Subcutaneous abdominal adipose tissue (tissue), 5 donors: ENCODE measurements at regions not wholly inside any gene's neighbourhood (a gene's known extent, or its start where the extent isn't known, plus 50 kb on each side); places are given as distances from the start of the nearest gene placed in this dataset.

ENCODE experiments used
- H3K27ac ChIP-seq: one replicate; pipeline ENCODE4 v1.7.0; 2013; ENCODE audit warnings: low read depth, mild to moderate bottlenecking, inconsistent platforms, low read length, moderate library complexity
- H3K27me3 ChIP-seq, 5 donors: one replicate each; pipeline ENCODE4 v1.7.0; 2013; ENCODE audit warnings: low read length in 5 of 5, inconsistent platforms in 1 of 5; ENCODE audit not compliant: control insufficient read depth in 5 of 5, insufficient read depth in 4 of 5
- H3K36me3 ChIP-seq, 5 donors: one replicate each; pipeline ENCODE4 v1.7.0; 2013; ENCODE audit warnings: low read length in 5 of 5; ENCODE audit not compliant: control insufficient read depth in 5 of 5, insufficient read depth in 5 of 5
- H3K4me1 ChIP-seq, 5 donors: one replicate each; pipeline ENCODE4 v1.7.0; 2013; ENCODE audit warnings: low read length in 5 of 5, mild to moderate bottlenecking in 3 of 5, moderate library complexity in 1 of 5; ENCODE audit not compliant: control insufficient read depth in 5 of 5, insufficient read depth in 5 of 5
- H3K4me3 ChIP-seq, 5 donors: one replicate each; pipeline ENCODE4 v1.7.0; 2013; ENCODE audit warnings: low read length in 5 of 5, low read depth in 1 of 5
- H3K9ac ChIP-seq, 5 donors: one replicate each; pipeline ENCODE4 v1.7.0; 2013; ENCODE audit warnings: low read length in 5 of 5, mild to moderate bottlenecking in 4 of 5, moderate library complexity in 3 of 5
- H3K9me3 ChIP-seq, 5 donors: one replicate each; pipeline ENCODE4 v1.7.0; 2013; ENCODE audit warnings: low read length in 5 of 5; ENCODE audit not compliant: control insufficient read depth in 5 of 5
- donor health status: healthy.
- donor health status: healthy.
- donor health status: healthy.
- donor health status: healthy.
- donor health status: healthy.

GRCh38 chr1:55402142-55402541 is 187.0 kb upstream of the USP24 start:
- Histone ChIP-seq H3K27ac (no peak overlapping the region), H3K9me3 (peaks cover 0 to 3% (median 0%) of the 10 kb centered on the region in 5 donors)

GRCh38 chr1:55400508-55400907 is 185.3 kb upstream of the USP24 start:
- no peak overlapping the region for H3K27ac ChIP-seq
- peaks cover 0 to 4% (median 0%) of the 10 kb centered on the region in 5 donors for H3K27me3 ChIP-seq
- no peak overlapping the region for H3K4me3 ChIP-seq
- peaks cover 0 to 3% (median 0%) of the 10 kb centered on the region in 5 donors for H3K4me1 ChIP-seq
- no peaks in the 10 kb centered on the region for H3K36me3 ChIP-seq
- no peaks in the 10 kb centered on the region for H3K9me3 ChIP-seq
- H3K9ac ChIP-seq: no peak overlapping the region

More at GRCh38 chr1:55402142-55402541, 187.0 kb upstream of the USP24 start:
- no peak overlapping the region for H3K4me3 ChIP-seq
- peaks cover 0 to 3% (median 0%) of the 10 kb centered on the region in 5 donors for H3K4me1 ChIP-seq
- H3K27me3 ChIP-seq: peaks cover 0 to 4% (median 0%) of the 10 kb centered on the region in 5 donors
- no peak overlapping the region for H3K9ac ChIP-seq
- H3K36me3 ChIP-seq: no peaks in the 10 kb centered on the region

DNA sequence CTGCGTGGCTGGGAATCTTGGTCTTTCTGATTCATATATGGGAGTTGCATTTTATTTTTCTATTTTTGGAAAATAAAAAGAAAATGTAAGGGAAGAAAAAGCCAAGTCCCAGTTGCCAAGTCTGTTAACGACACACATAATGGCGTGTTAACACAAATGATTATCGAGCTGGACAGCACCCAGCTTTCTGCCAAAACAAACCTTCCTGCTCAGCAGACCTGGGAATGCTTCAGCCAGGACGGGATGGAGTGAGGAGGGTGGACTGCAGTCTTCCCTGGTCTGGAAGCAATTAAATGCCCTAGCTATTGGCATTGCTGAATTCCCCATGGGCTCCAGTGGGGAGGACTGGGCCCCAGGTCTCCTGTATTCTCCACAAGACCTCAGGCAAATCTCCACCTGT is 184.2 kb upstream of the USP24 start:
- peaks cover 0 to 4% (median 0%) of the 10 kb centered on the region in 5 donors for H3K9me3 ChIP-seq
- H3K36me3 ChIP-seq: no peaks in the 10 kb centered on the region
- peaks cover 0 to 4% (median 0%) of the 10 kb centered on the region in 5 donors for H3K27me3 ChIP-seq
- H3K9ac ChIP-seq: no peak overlapping the region
- H3K4me3 ChIP-seq: no peak overlapping the region
- H3K4me1 ChIP-seq: peaks cover 0 to 3% (median 0%) of the 10 kb centered on the region in 5 donors
- H3K27ac ChIP-seq: no peak overlapping the region

GRCh38 chr1:55396381-55396891 is 181.3 kb upstream of the USP24 start:
- Histone ChIP-seq H3K4me3 (no peak overlapping the region), H3K36me3 (no peaks in the 10 kb centered on the region), H3K4me1 (no peaks in the 10 kb centered on the region), H3K27ac (no peak overlapping the region), H3K9ac (no peak overlapping the region), H3K9me3 (peaks cover 0 to 9% (median 0%) of the 10 kb centered on the region in 5 donors), H3K27me3 (peaks cover 0 to 4% (median 0%) of the 10 kb centered on the region in 5 donors)

- peaks cover 0 to 7% (median 3%) of the 10 kb centered on the region in 5 donors for H3K9me3 ChIP-seq
- no peaks in the 10 kb centered on the region for H3K4me1 ChIP-seq
- no peaks in the 10 kb centered on the region for H3K27me3 ChIP-seq
- no peak overlapping the region for H3K27ac ChIP-seq
- H3K36me3 ChIP-seq: no peaks in the 10 kb centered on the region
- no peak overlapping the region for H3K9ac ChIP-seq
- no peak overlapping the region for H3K4me3 ChIP-seq
Observed at GRCh38 chr1:55388960-55389359, 173.8 kb upstream of the USP24 start.

DNA sequence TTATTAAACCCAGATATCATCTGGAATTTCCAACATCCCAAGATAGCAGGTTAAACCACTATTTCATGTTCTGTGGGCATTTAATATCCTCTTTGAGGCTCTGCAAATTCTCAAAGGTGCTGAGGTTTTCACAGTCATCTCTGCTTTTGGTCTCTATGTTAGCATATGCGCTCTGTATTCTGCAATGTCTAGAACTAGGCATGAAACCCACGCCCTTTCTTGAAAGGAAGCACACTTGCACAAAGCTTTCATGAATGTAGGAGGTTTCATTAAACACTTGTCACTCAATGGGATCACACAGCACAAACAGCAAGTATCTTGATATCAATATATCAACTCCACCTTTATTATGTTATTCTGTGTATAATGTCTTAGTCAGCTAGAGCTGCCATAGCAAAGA is 172.0 kb upstream of the USP24 start:
- Histone ChIP-seq H3K9me3 (peaks cover 0 to 7% (median 3%) of the 10 kb centered on the region in 5 donors), H3K36me3 (no peaks in the 10 kb centered on the region), H3K4me1 (no peaks in the 10 kb centered on the region), H3K9ac (no peak overlapping the region), H3K4me3 (no peak overlapping the region), H3K27ac (no peak overlapping the region), H3K27me3 (no peaks in the 10 kb centered on the region)

- no peak overlapping the region for H3K27ac ChIP-seq
- peaks cover 0 to 7% (median 3%) of the 10 kb centered on the region in 5 donors for H3K9me3 ChIP-seq
- H3K4me3 ChIP-seq: no peak overlapping the region
- no peaks in the 10 kb centered on the region for H3K36me3 ChIP-seq
- no peaks in the 10 kb centered on the region for H3K27me3 ChIP-seq
- H3K4me1 ChIP-seq: no peaks in the 10 kb centered on the region
- no peak overlapping the region for H3K9ac ChIP-seq
Observed at GRCh38 chr1:55386456-55386855, 171.3 kb upstream of the USP24 start.

GRCh38 chr1:55385402-55386018 is 170.3 kb upstream of the USP24 start:
- Histone ChIP-seq H3K9ac (no peak overlapping the region), H3K9me3 (peaks cover 0 to 7% (median 3%) of the 10 kb centered on the region in 5 donors), H3K27ac (no peak overlapping the region), H3K4me1 (no peaks in the 10 kb centered on the region), H3K4me3 (no peak overlapping the region), H3K27me3 (no peaks in the 10 kb centered on the region), H3K36me3 (no peaks in the 10 kb centered on the region)

DNA sequence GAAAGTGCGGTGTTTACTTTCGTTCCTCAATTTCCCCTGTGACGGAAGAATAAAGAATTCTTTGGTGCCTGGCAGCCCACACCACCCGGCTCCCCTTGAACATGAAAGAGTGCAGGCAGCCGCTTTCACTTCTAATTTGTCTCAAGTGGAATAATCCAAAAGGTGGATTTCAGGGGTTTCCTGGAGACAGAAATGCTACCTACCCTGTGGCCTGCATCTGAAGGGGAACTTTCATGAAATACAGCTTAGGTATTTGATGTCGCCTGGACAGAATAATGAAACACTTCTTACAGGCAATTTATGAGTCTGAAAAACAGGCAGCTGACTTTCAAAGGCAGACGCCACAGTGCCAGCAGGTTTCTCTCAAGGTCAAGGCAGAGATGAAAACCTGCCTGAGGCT is 169.5 kb upstream of the USP24 start:
- no peaks in the 10 kb centered on the region for H3K4me1 ChIP-seq
- H3K4me3 ChIP-seq: no peak overlapping the region
- H3K27ac ChIP-seq: no peak overlapping the region
- no peaks in the 10 kb centered on the region for H3K36me3 ChIP-seq
- H3K9me3 ChIP-seq: peaks cover 0 to 3% (median 0%) of the 10 kb centered on the region in 5 donors
- H3K9ac ChIP-seq: no peak overlapping the region
- H3K27me3 ChIP-seq: no peaks in the 10 kb centered on the region

DNA sequence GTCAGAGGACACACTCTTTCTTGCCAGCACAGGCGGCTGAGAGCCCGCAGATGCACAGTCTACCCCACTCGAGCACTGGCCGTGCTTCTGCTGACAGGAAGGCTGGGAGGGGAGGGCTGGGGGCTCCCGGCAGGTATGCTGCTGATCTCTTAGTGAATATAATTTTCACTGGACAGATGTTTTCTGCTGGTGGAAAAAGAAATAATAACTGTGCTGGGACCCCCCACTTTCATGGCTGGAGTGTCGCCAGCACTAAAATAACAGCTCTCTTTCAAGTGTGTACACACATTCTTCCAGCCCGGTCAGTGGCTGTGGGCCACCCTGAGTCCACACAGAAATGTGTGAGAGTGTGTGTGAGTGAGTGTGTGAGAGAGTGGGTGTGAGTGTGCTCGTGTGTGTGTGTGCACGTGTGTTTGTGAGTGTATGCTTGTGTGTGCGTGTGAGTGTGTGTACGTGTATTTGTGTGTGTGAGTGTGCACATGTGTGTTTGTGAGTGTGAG is 167.7 kb upstream of the USP24 start:
- Histone ChIP-seq H3K4me1 (no peaks in the 10 kb centered on the region), H3K9me3 (no peaks in the 10 kb centered on the region), H3K27me3 (no peaks in the 10 kb centered on the region), H3K27ac (no peak overlapping the region), H3K36me3 (no peaks in the 10 kb centered on the region), H3K4me3 (no peak overlapping the region), H3K9ac (no peak overlapping the region)
